ENCODE measurements at regions not wholly inside any gene's neighbourhood (a gene's known extent, or its start where the extent isn't known, plus 50 kb on each side); places are given as distances from the start of the nearest gene placed in this dataset.

- peaks cover 0 to 8% of the 10 kb centered on the region in 2 donors for H3K4me1 ChIP-seq (ENCODE audit: control insufficient read depth in 2 of 2, insufficient read depth in 2 of 2, low read length in 1 of 2)
- H3K4me3 ChIP-seq (ENCODE audit: low read depth in 1 of 2, low read length in 2 of 2), result no peak overlapping the region
- H3K36me3 ChIP-seq (ENCODE audit: control insufficient read depth in 2 of 2, insufficient read depth in 2 of 2, low read length in 1 of 2), result no peaks in the 10 kb centered on the region
- H3K9me3 ChIP-seq (ENCODE audit: control insufficient read depth in 2 of 2, insufficient read depth in 1 of 2, low read depth in 1 of 2, low read length in 1 of 2), result no peaks in the 10 kb centered on the region
- 88 to 89% methylated on average over 9 of the region's 9 CpGs for WGBS, 2 donors
- no peak overlapping the region for H3K27ac ChIP-seq (ENCODE audit: low read depth in 2 of 2, low read length in 1 of 2)
- H3K27me3 ChIP-seq (ENCODE audit: control insufficient read depth in 1 of 2, insufficient read depth in 2 of 2, low read length in 2 of 2), result no peaks in the 10 kb centered on the region
Measured at GRCh38 chr10:78333362-78334143, 299.9 kb downstream of the RPS24 start.

DNA sequence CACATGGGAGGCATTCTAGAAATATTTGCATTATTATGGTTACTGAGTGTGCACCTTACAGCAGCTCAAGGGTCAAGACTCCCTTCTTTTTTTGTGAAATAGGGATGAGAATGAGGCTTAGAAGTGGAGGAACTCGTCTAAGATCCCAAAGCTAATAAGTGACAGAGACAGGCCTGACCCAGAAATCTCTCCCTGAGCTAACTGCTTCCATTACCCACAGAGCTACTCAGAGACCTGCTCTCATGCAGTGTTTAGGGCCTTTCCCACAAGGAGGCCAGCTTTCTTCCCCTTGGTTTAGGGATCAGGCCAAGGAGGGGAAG lies 301.7 kb downstream of the RPS24 start:
- no peak overlapping the region for H3K4me3 ChIP-seq (ENCODE audit: low read depth in 1 of 2, low read length in 2 of 2)
- no peaks in the 10 kb centered on the region for H3K27me3 ChIP-seq (ENCODE audit: control insufficient read depth in 1 of 2, insufficient read depth in 2 of 2, low read length in 2 of 2)
- no peaks in the 10 kb centered on the region for H3K9me3 ChIP-seq (ENCODE audit: control insufficient read depth in 2 of 2, insufficient read depth in 1 of 2, low read depth in 1 of 2, low read length in 1 of 2)
- H3K36me3 ChIP-seq (ENCODE audit: control insufficient read depth in 2 of 2, insufficient read depth in 2 of 2, low read length in 1 of 2), result no peaks in the 10 kb centered on the region
- H3K27ac ChIP-seq (ENCODE audit: low read depth in 2 of 2, low read length in 1 of 2), result no peak overlapping the region
- WGBS, 2 donors, result 43 to 50% methylated on average over 1 of the region's 1 CpG
- peaks cover 0 to 8% of the 10 kb centered on the region in 2 donors for H3K4me1 ChIP-seq (ENCODE audit: control insufficient read depth in 2 of 2, insufficient read depth in 2 of 2, low read length in 1 of 2)

DNA sequence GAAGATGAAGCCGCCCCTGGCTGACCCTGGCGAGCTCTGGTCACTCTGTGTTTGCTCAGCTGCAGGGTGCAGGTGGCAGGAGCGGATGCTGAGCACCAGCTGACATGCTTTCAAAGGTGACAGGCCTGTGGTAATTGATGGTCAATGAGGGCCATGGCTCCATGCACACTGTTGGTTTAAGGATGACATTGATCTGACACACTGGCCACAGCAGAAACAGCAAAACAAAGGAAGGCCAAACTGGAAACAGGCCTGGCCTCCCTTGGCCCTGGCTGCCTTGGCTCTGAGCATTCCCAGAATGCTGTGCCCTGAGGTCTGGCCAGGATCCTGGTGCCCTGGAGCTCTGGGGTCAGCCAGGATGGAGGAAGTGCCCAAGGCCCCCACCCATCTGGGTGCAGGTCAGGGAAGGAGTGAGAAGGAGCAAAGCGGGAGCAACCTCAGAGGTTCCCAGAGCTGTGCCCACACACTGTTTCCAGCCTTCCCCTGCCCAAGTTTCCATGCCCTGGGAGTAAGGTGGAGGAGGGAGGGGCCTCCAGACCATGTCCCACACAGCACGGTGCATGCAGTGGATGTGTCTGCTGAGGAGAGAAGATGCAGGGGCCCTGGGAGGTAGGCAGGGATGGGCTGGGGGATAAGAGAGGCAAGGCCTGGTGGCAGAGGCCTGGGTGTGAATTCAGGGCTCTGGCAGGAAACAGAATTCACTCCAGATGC lies 302.2 kb downstream of the RPS24 start:
- 67 to 69% methylated on average over 5 of the region's 5 CpGs for WGBS, 2 donors
- Histone ChIP-seq H3K27me3 (ENCODE audit: control insufficient read depth in 1 of 2, insufficient read depth in 2 of 2, low read length in 2 of 2) (no peaks in the 10 kb centered on the region), H3K9me3 (ENCODE audit: control insufficient read depth in 2 of 2, insufficient read depth in 1 of 2, low read depth in 1 of 2, low read length in 1 of 2) (no peaks in the 10 kb centered on the region), H3K4me1 (ENCODE audit: control insufficient read depth in 2 of 2, insufficient read depth in 2 of 2, low read length in 1 of 2) (peaks cover 0 to 8% of the 10 kb centered on the region in 2 donors), H3K27ac (ENCODE audit: low read depth in 2 of 2, low read length in 1 of 2) (peak overlapping the region in 1 of 2 donors; percentile 26), H3K36me3 (ENCODE audit: control insufficient read depth in 2 of 2, insufficient read depth in 2 of 2, low read length in 1 of 2) (no peaks in the 10 kb centered on the region), H3K4me3 (ENCODE audit: low read depth in 1 of 2, low read length in 2 of 2) (no peak overlapping the region)

GRCh38 chr10:78336402-78336791 lies 302.7 kb downstream of the RPS24 start:
- Histone ChIP-seq H3K4me3 (ENCODE audit: low read depth in 1 of 2, low read length in 2 of 2) (no peak overlapping the region), H3K36me3 (ENCODE audit: control insufficient read depth in 2 of 2, insufficient read depth in 2 of 2, low read length in 1 of 2) (no peaks in the 10 kb centered on the region), H3K4me1 (ENCODE audit: control insufficient read depth in 2 of 2, insufficient read depth in 2 of 2, low read length in 1 of 2) (peaks cover 0 to 8% of the 10 kb centered on the region in 2 donors), H3K9me3 (ENCODE audit: control insufficient read depth in 2 of 2, insufficient read depth in 1 of 2, low read depth in 1 of 2, low read length in 1 of 2) (no peaks in the 10 kb centered on the region), H3K27me3 (ENCODE audit: control insufficient read depth in 1 of 2, insufficient read depth in 2 of 2, low read length in 2 of 2) (no peaks in the 10 kb centered on the region), H3K27ac (ENCODE audit: low read depth in 2 of 2, low read length in 1 of 2) (no peak overlapping the region)
- WGBS, 2 donors, result 55 to 60% methylated on average over 2 of the region's 2 CpGs

DNA sequence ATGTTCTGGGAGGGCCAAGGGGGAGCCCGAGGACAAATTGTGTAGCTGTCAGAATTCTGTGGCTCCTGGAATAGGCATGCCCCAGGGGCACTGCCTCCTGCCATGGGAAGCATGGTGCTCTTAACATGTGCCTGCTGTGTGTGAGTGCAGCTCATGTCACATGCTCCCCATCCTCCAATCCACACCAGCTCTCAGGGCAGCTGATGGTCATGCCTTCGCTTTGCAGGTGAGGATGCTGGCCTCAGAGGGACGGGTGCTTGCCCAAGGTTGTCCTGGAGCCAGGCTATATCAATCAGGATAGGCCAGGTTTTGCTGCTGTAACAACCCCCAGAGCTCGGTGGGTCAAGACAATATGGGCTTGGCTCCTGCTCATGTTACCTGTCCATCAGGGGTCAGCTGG lies 303.4 kb downstream of the RPS24 start:
- Histone ChIP-seq H3K9me3 (ENCODE audit: control insufficient read depth in 2 of 2, insufficient read depth in 1 of 2, low read depth in 1 of 2, low read length in 1 of 2) (no peaks in the 10 kb centered on the region), H3K4me1 (ENCODE audit: control insufficient read depth in 2 of 2, insufficient read depth in 2 of 2, low read length in 1 of 2) (peaks cover 0 to 8% of the 10 kb centered on the region in 2 donors), H3K27me3 (ENCODE audit: control insufficient read depth in 1 of 2, insufficient read depth in 2 of 2, low read length in 2 of 2) (no peaks in the 10 kb centered on the region), H3K4me3 (ENCODE audit: low read depth in 1 of 2, low read length in 2 of 2) (no peak overlapping the region), H3K27ac (ENCODE audit: low read depth in 2 of 2, low read length in 1 of 2) (no peak overlapping the region), H3K36me3 (ENCODE audit: control insufficient read depth in 2 of 2, insufficient read depth in 2 of 2, low read length in 1 of 2) (no peaks in the 10 kb centered on the region)
- 63 to 67% methylated on average over 4 of the region's 4 CpGs for WGBS, 2 donors

GRCh38 chr10:78337646-78338391 lies 304.2 kb downstream of the RPS24 start:
- Histone ChIP-seq H3K27me3 (ENCODE audit: control insufficient read depth in 1 of 2, insufficient read depth in 2 of 2, low read length in 2 of 2) (no peaks in the 10 kb centered on the region), H3K4me3 (ENCODE audit: low read depth in 1 of 2, low read length in 2 of 2) (no peak overlapping the region), H3K9me3 (ENCODE audit: control insufficient read depth in 2 of 2, insufficient read depth in 1 of 2, low read depth in 1 of 2, low read length in 1 of 2) (no peaks in the 10 kb centered on the region), H3K36me3 (ENCODE audit: control insufficient read depth in 2 of 2, insufficient read depth in 2 of 2, low read length in 1 of 2) (no peaks in the 10 kb centered on the region), H3K27ac (ENCODE audit: low read depth in 2 of 2, low read length in 1 of 2) (no peak overlapping the region), H3K4me1 (ENCODE audit: control insufficient read depth in 2 of 2, insufficient read depth in 2 of 2, low read length in 1 of 2) (peaks cover 0 to 8% of the 10 kb centered on the region in 2 donors)
- 82 to 87% methylated on average over 10 of the region's 10 CpGs for WGBS, 2 donors

DNA sequence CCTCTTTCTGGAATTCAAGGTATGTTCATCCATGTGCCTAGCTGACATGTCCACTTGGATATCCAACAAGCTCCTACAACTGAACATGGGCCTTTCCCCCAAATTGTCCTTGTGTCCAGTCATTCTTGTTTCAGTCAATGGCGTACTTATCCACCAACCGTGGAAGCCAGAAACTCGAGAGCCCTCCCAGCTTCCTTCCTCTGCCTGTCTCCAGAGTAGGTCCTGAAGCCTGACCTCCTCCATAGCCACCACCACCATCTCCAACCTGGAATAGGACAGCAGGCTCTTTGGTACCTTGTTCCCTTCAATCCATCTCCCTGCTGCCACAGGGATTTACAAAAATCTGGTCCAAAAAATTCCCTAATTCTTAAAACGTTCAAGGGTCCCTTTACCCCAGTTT lies 305.1 kb downstream of the RPS24 start:
- H3K27me3 ChIP-seq (ENCODE audit: control insufficient read depth in 1 of 2, insufficient read depth in 2 of 2, low read length in 2 of 2), result no peaks in the 10 kb centered on the region
- no peaks in the 10 kb centered on the region for H3K9me3 ChIP-seq (ENCODE audit: control insufficient read depth in 2 of 2, insufficient read depth in 1 of 2, low read depth in 1 of 2, low read length in 1 of 2)
- no peak overlapping the region for H3K27ac ChIP-seq (ENCODE audit: low read depth in 2 of 2, low read length in 1 of 2)
- no peak overlapping the region for H3K4me3 ChIP-seq (ENCODE audit: low read depth in 1 of 2, low read length in 2 of 2)
- no peaks in the 10 kb centered on the region for H3K36me3 ChIP-seq (ENCODE audit: control insufficient read depth in 2 of 2, insufficient read depth in 2 of 2, low read length in 1 of 2)
- WGBS, 2 donors, result 82 to 88% methylated on average over 4 of the region's 4 CpGs
- peaks cover 0 to 8% of the 10 kb centered on the region in 2 donors for H3K4me1 ChIP-seq (ENCODE audit: control insufficient read depth in 2 of 2, insufficient read depth in 2 of 2, low read length in 1 of 2)

- Histone ChIP-seq H3K27me3 (ENCODE audit: control insufficient read depth in 1 of 2, insufficient read depth in 2 of 2, low read length in 2 of 2) (no peaks in the 10 kb centered on the region), H3K4me1 (ENCODE audit: control insufficient read depth in 2 of 2, insufficient read depth in 2 of 2, low read length in 1 of 2) (peaks cover 0 to 8% of the 10 kb centered on the region in 2 donors), H3K9me3 (ENCODE audit: control insufficient read depth in 2 of 2, insufficient read depth in 1 of 2, low read depth in 1 of 2, low read length in 1 of 2) (no peaks in the 10 kb centered on the region), H3K4me3 (ENCODE audit: low read depth in 1 of 2, low read length in 2 of 2) (no peak overlapping the region), H3K27ac (ENCODE audit: low read depth in 2 of 2, low read length in 1 of 2) (no peak overlapping the region), H3K36me3 (ENCODE audit: control insufficient read depth in 2 of 2, insufficient read depth in 2 of 2, low read length in 1 of 2) (no peaks in the 10 kb centered on the region)
- WGBS, 2 donors, result 25 to 30% methylated on average over 4 of the region's 4 CpGs
Measured at GRCh38 chr10:78339251-78339650, 305.6 kb downstream of the RPS24 start.

DNA sequence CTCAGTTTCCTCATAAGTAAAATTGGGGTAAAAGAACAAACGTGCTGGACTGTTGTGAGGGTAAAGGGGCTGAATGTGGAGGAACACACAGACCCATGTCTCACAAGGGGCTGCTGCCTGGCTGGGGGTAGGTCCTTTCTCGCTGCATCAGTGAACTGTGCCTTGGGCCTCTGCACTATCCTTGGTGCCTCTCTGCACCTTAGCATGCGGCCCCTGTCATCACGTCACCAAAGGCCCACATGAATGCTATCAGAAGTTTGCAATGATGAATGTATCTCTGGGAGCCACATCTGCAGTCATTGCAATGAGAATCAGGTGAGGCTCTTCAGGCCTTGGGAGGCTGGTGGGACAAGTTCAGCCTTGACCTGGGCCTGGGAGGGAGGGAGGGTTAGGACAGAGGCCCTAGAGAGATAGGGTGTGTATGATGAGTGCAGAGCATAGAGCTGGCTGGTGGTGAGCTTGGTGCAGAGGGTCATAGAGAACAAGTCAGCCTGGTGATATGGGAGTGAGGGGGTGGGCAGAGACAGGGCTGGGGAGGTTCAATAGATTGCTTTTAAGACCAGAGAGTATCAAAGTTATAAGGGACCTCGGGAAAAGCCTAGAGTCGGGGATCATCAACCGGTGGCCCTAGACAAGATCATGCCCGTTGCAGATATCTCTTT lies 308.4 kb downstream of the RPS24 start:
- Histone ChIP-seq H3K4me1 (ENCODE audit: control insufficient read depth in 2 of 2, insufficient read depth in 2 of 2, low read length in 1 of 2) (no peaks in the 10 kb centered on the region), H3K4me3 (ENCODE audit: low read depth in 1 of 2, low read length in 2 of 2) (no peak overlapping the region), H3K9me3 (ENCODE audit: control insufficient read depth in 2 of 2, insufficient read depth in 1 of 2, low read depth in 1 of 2, low read length in 1 of 2) (no peaks in the 10 kb centered on the region), H3K27me3 (ENCODE audit: control insufficient read depth in 1 of 2, insufficient read depth in 2 of 2, low read length in 2 of 2) (no peaks in the 10 kb centered on the region), H3K27ac (ENCODE audit: low read depth in 2 of 2, low read length in 1 of 2) (no peak overlapping the region), H3K36me3 (ENCODE audit: control insufficient read depth in 2 of 2, insufficient read depth in 2 of 2, low read length in 1 of 2) (no peaks in the 10 kb centered on the region)
- 88% methylated on average over 8 of the region's 8 CpGs for WGBS, 2 donors

Data from esophagus (tissue), 2 donors.